ENCODE measurements at regions not wholly inside any gene's neighbourhood (a gene's known extent, or its start where the extent isn't known, plus 50 kb on each side); places are given as distances from the start of the nearest gene placed in this dataset.

DNA sequence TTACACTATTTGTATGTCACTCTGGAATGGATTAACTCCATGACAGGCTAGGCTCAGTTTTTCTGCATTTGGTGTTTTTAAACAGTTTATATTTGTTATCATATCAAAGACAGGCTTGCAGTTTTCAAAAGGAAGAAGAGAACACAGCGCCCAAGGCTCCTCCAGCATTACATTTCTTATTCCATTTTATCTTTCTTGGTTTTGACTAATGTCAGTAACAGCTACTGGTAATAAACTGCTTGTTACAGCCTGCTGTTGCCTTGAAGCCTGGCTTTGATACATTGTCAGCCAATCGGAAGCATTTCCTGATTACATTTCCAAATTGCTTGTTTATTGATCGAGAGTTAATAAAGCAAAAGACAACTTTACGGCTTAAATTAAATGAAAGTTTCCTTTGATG lies 166.0 kb upstream of the MDFIC start:
- no peak for DNase-seq

DNA sequence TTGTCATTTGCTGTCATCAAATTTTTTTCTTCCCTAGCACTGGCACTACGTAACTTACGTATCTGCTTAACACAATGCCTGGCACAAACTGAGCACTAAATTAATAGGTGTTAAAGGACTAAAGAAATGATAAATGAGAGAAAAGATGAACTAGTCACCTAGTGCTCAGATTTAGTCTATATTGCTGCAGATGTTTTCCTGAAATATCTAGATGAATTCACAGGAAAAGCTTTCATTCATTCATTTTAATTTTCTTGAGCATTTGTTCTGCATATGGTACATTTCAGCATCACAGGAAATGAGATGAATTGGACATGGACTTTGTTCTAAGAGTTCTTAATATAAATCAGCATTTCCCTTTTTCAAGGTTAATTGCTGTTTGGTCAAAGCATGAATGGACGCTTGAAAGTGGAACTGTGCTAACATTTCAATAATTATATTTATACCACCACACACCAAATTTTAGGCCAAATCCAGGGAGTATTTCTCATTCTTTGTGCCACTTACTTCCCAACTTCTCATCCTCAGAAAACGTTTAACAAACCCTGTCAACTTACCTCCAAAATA lies 163.2 kb upstream of the MDFIC start:
- DNase-seq, result no peak

DNA sequence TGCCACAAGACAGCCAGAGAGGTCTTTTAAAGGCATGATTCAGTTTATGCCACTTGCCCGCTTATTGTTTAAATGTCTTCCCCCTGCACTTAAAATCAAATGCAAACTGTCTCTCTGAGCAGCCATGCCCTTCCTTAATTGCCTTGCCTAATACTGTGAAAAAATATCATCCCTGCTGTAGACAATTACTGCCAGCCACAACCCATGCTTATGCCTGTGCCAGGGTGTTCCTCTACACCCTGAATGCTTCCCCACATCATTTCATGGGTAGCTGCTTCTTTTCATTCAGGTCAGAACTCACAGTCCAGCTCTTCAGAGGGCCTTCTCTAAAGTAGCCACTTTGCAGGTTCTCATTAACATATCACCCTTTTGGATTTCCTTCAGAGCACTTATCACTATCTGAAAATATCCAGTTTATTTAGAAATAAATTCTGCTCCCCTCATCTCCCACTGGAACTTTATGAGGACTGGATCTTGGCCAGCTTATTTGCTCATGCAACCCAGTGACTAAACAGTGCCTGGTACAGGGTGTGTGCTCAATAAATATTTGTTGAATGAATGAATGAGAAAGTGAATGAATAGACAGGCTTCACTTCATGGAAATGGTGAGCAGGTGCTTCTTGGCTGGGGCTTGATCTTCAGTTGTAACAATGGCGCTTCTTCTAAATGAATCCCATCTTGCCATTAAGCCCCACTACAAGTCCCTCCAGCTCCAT lies 162.4 kb upstream of the MDFIC start:
- DNase-seq, result no peak

DNA sequence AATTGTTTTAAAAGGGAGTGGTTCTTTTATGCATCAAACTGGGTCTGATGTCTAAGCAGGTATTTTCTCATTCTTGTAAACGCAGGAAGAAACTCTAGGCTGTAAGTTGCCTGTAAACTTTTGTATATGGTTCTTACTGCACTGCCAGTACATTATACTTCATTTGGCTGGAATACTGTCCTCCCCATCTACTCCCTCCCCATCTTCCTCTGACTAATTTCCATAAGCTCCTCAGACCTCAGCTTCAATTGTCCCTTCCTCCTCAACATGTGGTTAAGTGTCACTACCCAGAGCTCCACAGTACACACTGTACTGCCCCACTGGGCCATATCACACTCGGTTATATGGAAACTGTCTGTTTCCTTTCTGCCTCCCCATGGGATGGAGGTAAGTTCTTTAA lies 161.4 kb upstream of the MDFIC start:
- DNase-seq, result no peak

DNA sequence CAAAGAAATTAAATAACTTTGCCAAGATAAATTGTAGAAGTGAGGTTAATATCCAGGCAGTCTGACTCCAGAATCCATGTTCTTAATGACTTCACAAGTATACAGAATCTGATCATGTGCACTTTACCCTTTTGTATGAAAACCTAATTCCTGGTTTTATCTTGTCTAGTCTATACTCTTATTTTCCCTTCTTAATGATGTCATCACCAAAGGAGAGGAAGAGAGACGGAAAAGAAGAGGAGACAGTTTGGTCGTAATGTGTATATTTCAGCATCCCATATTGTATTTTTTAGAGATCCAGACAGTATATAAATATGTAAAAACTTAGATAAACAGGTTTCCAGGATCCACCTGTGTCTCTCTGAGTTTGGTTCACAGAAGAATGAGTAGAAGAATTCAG lies 159.9 kb upstream of the MDFIC start:
- DNase-seq, result no peak

DNA sequence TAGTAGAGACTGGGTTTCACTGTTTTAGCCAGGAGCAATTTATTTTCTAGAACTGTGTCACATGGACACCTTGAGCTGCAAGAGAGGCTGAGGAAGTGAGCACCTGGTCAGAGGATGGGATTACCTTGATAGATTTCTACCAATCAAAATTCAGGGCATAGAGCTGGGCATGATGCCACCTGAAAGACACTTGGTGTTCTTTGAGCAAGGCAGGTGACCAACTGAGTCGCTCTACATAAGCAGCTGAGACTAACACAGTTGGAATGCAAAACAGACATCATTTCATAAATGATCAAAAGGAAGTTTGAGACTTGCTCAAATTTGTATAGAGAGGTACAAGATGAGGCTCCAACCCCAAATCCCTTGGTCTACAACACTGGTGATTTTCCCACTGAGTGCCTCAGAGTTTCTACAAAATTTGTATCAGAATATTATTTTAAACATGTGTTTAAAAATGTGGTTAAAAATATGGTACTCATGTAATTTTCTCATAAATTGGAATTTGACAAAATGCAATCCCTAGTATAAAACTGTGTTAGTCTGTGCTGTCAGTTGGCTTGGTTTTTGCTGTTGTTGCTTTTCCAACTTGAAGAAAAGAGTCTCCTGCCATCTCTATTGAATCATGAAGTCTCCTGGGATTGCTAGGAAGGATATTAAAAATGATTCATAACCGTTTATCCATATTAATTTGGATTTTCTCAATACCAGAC lies 156.4 kb upstream of the MDFIC start:
- no peak for DNase-seq

DNA sequence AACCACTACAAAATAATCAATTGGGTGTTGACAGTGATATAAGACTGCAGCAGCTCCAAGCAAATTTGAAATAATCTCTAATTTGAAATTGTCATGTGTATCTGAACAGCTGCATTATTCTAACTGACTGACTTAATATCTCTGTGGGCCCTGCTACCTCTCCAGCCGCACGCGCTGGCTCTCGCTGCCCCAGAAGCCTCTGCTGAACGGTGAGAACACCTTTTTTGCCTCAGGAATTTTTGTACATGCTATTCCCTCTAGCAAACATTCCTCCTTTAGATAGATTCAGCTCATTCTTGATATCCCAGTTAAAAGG lies 155.9 kb upstream of the MDFIC start:
- no peak for DNase-seq

DNA sequence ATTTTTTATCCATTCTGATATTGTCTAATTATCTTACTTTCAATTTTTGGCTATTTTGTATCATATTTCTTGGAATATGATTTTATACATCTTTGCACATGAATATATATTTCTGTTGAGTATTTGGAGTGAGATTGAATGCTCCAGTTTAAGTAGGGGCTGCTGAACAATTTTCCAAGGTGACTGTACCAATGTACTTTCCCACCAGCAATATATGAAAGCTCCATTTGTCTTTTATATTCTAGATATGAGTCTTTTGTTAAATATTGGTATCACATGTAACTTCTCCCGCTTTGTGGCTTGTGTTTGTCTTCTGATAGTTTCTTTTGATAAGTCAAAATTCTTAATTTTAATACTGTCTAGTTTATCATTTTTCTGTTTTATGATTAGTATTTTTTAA lies 144.6 kb upstream of the MDFIC start:
- no peak for DNase-seq

DNA sequence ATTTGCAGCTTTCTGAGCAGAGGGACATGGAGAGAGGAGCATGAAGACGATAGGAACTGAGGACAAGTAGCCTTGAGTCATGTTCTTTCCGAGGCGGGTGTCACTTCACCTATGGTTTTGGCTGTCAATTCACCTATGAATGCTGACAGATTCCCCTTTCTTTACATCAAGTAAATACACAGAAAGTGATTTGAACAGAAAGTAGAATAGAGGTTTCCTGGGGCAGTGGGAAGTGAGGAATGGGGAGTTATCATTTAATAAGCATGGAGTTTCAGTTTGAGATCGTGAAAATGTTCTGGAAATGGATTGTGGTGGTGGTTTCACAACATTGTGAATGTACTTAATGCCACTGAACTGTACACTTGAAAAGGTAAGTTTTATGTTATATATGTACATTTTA lies 138.4 kb upstream of the MDFIC start:
- no peak for DNase-seq

DNA sequence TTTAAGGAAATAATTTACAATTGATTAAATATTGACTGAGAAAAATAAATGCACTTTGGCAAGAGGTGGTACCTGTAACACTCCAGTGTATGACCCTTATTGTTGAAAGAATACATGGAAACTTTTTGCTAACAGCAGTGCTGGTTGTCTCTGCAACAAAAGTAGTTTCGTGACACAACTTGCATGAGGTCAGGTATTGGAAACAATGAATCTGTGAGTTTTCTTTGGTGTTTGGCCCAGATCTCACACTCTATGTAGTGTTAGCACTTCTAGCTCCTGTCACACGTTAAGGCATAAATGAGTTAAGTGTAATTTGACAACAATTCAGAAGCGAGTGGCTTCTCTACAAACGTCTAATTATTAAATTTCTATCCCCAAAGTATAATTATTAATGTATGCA lies 137.7 kb upstream of the MDFIC start:
- DNase-seq, result no peak

DNA sequence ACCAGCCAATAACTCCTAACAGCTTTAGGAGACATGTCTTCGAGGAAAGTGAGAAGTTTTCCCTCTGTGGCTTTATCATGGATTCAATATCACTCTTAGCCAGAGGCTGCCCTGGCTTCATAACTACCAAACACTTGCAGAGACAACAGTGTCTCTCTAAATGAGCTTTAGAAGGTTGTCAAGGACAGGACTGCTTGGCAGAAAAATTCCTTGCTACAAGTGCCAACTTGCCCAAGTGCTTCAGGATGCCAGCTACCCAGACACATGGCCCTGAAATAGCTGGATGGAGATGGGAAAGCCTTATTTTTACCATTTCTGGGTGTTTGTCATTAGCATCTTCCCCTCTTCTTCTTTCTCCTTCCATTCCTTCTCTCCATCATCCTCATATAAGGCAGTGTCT lies 137.1 kb upstream of the MDFIC start:
- DNase-seq, result no peak

DNA sequence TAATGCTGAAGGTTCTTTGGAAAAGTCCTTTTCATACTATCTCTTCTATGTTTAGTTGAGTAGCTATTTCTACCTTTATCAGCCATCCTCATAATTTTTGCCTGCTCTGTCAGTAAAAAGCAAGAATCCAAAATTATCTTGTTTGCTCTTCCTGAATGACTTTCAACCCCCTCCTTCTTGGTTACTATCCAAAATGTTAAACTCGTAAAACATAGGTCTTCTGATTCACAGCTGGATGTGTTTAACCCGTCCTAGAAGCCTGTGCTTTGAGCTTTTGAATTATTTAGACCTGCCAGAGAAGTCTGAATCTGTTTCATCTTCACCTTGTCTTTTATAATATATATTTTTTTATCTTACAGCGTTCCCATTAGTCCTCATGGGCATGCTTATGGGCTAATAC lies 136.4 kb upstream of the MDFIC start:
- no peak for DNase-seq

DNA sequence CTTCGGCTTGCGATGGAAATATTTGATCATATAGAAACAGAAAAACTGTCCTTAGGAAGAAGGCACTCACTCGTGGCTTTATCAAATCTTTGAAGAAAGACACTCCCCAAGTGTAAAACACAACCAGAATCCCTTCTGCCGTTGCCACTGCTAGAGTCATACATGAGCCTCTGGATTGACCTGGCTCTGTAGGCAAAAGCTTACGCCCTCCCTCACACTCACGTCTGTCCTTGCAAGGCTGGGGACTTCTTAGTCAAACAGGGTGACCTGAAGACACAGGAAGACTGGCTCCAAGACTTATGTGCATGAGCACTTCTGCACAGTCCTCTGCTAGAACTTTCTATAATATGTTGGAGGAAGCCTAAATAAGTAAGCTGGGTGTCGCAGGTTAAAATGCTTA lies 135.4 kb upstream of the MDFIC start:
- no peak for DNase-seq

DNA sequence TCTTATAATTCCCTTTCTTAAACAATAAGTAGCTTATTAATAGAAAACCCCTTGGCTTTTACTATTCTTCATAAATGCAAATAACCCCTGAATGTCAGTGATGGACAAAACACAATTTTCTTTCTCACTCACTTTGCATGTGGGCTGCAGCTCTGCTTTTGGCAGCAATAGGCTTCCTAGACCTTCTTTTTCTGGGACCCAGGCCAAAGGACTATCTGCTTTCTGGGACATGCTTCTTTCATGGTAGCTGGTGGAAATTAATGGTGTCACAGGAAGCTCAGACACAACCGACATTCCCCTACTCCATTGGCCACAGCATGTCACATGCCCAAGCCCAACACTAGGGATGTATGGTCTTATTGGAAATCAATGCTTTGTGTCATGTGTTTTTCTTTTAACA lies 134.3 kb upstream of the MDFIC start:
- no peak for DNase-seq

DNA sequence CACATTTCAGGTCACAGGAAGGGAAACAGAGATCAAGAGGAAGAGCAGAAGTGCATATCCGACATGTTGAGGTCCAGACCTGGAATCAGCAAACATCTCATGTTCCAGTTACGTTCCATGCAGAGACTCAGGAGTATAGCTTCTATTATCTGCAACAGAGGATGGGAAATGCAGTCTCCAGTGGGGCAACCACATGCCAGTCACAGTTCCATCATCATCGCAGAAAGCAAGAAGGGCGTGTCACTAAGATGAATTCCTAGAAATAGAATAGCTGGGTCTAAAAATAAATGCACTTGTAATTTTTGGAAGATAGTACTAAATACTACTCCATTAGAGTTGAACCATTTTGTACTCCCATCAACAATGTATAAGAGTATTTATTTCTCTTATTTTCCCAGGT lies 133.2 kb upstream of the MDFIC start:
- DNase-seq, result no peak

DNA sequence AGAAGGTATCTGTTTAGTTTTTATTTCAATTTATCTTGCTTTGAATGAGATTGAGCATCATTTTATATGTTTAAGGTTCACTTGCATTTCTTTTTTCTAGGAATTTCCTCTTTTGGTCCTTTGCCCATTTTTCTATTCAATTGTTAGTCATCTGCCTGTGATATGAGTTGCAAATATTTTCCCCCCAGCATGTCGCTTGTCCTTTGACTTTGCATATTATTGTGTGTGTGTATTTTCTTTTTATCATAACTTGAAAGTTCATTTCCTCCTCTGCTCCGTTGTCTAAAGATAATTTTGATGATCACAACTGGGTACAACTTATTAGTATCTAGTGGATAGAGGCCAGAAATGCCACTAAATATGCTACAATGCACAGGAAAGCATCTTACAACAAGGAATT lies 132.7 kb upstream of the MDFIC start:
- DNase-seq, result no peak

DNA sequence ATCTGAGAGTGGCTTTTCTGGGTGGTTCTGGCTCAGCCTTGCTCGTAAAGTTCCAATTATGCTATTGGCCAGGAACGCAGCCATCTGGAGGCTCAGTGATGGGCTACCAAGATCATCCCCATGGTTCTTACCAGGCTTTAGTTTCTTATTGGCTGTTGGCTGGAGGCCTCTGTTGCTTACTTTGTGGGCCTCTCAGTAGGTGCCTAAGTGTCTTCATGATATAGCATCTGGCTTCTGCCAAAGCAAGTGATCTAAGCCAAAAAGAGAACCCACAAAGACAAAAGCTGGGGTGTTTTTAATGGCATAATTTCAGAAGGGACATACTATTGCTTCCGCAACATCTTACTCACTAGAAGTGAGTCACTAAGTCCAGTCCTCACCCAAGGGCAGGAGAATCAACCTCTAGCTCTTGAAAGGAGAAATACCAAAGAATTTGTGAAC lies 132.0 kb upstream of the MDFIC start:
- DNase-seq, result no peak

DNA sequence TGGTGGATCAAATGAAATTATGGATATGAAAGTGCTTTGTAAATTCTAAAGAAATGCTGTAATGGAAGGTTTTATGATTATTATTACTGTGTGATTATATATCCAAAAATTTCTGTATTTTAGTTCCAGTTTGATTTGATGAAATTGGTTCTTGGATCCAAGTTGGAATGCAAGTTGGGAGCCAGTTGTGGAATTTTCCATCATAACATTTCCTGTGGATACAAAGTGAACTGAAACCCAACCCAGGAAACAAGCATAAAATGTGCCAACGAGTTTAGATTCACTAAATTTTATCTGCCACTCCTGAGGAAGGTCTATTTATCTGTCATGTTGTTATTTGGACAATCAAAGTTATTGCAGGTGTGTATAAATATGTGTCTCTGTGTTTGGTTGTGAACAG lies 131.4 kb upstream of the MDFIC start:
- no peak for DNase-seq

DNA sequence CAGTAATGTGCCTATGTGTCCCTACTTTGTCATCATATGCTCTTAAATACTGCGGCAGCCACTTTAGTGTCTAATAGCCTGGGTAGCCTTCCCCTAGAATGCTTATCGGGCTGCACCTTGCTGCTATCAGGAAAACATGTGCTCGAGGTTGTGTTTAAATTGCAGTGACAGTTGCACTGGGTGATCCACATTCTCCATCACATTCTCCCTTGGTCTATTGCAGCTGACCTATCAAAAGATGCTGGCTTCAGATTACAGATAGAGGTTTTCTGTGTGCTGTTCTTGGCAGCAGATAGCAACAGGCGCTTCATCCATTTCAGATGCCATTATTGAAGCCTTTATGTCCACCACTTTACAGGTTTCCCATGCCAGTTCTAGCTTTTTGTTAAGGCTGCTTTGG lies 130.1 kb upstream of the MDFIC start:
- DNase-seq, result no peak

DNA sequence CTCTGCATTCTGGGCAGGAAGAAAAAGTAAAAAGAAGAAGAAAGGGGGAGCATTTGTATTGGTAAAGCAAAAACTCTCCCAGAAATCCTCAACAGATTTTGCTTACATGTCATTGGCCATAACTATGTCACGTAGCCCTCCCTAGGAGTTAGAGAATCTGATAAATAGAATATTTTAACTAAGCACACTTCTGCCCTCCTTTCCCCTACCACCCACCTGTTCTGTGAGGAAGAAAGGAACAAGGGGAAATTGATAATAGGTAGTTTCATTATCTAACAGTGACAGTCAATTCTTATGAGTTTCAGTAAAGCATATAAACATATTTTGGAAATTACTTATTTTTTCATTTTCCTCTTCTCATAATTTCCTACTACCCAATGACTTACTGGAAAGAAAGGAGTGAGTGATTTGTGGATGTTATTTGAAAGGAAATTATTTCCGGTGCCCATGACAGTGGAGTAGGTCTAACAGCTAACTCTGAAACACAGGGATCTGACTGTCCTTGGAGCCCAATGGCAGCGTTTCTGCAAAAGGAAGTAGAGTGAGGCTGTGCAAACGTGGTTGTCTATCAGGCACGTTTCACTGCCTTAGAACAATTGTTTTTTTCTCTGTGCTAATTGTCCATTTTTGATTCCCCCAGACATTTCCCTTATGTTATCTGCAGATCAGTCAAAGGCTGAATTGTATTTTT lies 128.6 kb upstream of the MDFIC start:
- DNase-seq, result no peak

DNA sequence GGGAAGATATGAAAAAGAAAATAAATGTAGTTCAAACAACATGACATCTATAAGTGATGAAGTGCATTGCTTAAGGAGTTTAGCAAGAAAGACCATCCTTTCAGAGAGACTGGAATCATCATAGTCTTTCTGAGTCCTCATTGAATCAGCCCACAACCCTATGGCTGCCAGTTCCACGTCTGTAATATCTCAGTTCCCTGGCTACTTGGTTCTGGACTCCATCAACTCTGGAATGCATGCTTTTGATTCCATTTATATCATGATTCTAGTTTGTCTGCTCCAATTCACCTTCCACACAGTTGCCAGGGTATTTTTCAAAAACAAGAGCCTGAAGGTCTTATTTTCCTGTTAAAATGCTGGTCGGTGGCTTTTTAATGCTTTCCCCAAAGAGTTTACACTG lies 126.4 kb upstream of the MDFIC start:
- no peak for DNase-seq

DNA sequence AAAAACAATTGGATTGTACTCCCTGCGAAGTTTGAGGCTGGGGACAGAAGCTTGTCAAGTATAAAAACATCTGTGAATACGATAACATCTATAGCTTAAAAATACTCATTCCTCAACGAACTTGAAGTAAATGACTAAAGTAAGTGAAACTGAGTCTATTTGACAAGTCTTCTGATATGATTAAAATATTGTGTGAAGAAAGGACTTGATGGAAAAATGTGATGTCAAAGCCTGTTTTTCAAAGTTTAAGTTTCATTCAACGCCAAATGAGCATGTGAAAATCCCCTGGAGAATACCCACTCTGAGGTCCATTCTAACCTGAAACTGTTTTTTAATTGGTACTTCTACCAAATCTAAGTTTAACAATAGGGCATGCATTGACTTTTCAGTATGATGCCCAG lies 122.3 kb upstream of the MDFIC start:
- DNase-seq, result no peak

DNA sequence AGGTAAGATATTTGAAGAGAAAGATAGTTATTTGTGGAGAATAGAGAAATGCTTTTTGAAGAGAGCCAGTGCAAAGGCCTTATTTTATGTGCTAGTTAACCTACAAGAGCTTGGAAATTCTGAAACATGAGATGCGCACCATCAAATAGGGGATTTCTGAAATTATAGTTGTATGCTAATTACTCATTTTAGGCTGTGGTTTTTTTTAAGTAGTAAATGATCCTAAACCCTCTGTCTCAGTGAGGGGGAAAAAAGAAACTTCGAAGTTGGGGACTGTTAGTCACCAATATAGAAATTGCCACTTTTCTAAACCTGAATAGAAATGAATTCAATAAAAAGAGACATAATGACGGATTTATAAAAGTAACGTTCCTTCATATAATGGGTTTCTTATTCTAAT lies 119.3 kb upstream of the MDFIC start:
- DNase-seq, result no peak

DNA sequence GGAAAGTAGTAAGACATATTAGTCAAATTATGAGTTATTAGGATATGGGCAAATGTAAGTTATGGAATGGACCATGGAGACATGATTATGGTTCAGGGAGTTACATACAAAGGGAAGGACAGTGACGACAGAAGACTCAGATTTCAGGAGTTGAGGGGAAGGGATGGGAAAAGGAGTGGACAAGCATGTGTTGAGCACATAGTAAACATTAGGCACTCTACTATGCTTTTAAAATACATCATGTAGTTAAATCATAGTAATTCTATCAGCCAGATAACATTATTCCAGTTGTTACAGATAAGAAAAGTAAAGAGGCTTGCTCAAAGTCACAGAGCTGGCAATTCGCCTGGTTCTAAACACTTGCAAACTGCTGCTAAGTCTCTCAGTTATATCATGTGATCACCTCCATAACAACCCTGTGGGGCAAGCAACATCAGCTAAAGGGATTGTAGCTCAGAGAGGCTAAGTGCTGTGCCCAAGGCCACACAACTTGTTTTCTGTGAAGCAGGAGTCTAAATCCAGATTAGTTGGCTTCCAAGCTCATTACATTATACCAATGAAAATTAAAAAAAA lies 115.2 kb upstream of the MDFIC start:
- DNase-seq, result no peak
